Left ventricle myocardium inferior (tissue), 1 donor: ENCODE measurements at regions not wholly inside any gene's neighbourhood (a gene's known extent, or its start where the extent isn't known, plus 50 kb on each side); places are given as distances from the start of the nearest gene placed in this dataset.

Experiments
- DNase-seq: peaks from one replicate; pipeline ENCODE4 v3.0.0-alpha.2; 2020
- H3K27ac ChIP-seq: fragments of 200-600 bp; replicated peaks from 2 replicates; pipeline ENCODE4 v1.8.0; 2021
- H3K27me3 ChIP-seq: fragments of 200-600 bp; 2 replicates; pipeline ENCODE4 v1.8.0; 2021; ENCODE audit warnings: low read depth
- H3K36me3 ChIP-seq: fragments of 200-600 bp; 2 replicates; pipeline ENCODE4 v1.8.0; 2021
- H3K4me1 ChIP-seq: fragments of 200-600 bp; 2 replicates; pipeline ENCODE4 v1.8.0; 2021
- H3K4me3 ChIP-seq: fragments of 200-600 bp; 2 replicates; pipeline ENCODE4 v1.8.0; 2021; ENCODE audit warnings: mild to moderate bottlenecking, moderate library complexity
- H3K9me3 ChIP-seq: fragments of 200-600 bp; replicated peaks from 2 replicates; pipeline ENCODE4 v1.8.0; 2021
- intact Hi-C: fragments of 100-400 bp; cut with micrococcal nuclease; formaldehyde crosslinking; loops from one replicate; pipeline ENCODE4 v1.11.0; 2022
- TF ChIP-seq, protein P1 (sequence below): fragments of 200-600 bp; IDR thresholded peaks from 2 replicates; pipeline ENCODE4 v1.8.0; 2021; ENCODE audit warnings: antibody characterized with exemption, mild to moderate bottlenecking, borderline replicate concordance
- donor health status: DM: no; HTN: yes; CAD: no; lungs with severe emphysema.

DNA sequence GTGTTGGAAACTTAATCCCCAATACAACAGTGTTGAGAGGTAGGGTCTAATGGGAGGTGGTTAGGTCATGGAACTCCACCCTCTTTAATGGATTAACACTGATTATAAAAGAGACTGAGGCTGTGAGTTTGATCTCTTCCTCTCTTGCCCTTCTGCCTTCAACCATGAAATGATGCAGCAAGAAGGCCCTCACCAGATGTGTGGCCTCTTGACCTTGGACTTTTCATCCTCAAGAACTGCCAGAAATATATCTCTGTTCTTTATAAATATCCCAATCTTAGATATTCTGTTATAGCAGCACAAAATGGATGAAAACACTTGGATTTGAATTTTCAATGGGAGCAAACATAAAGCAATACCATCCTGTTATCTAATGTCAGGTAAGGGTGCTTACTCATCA, 67.6 kb downstream of the NMUR2 start:
- no peak for DNase-seq
- Histone ChIP-seq H3K4me1 (peaks cover 4% of the 10 kb centered on the region), H3K36me3 (no peaks in the 10 kb centered on the region), H3K4me3 (no peak overlapping the region), H3K9me3 (no peaks in the 10 kb centered on the region), H3K27me3 (no peaks in the 10 kb centered on the region), H3K27ac (no peak overlapping the region)
- intact Hi-C loops: no loop called here
- TF ChIP-seq, protein P1, sequence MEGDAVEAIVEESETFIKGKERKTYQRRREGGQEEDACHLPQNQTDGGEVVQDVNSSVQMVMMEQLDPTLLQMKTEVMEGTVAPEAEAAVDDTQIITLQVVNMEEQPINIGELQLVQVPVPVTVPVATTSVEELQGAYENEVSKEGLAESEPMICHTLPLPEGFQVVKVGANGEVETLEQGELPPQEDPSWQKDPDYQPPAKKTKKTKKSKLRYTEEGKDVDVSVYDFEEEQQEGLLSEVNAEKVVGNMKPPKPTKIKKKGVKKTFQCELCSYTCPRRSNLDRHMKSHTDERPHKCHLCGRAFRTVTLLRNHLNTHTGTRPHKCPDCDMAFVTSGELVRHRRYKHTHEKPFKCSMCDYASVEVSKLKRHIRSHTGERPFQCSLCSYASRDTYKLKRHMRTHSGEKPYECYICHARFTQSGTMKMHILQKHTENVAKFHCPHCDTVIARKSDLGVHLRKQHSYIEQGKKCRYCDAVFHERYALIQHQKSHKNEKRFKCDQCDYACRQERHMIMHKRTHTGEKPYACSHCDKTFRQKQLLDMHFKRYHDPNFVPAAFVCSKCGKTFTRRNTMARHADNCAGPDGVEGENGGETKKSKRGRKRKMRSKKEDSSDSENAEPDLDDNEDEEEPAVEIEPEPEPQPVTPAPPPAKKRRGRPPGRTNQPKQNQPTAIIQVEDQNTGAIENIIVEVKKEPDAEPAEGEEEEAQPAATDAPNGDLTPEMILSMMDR: no peak

DNA sequence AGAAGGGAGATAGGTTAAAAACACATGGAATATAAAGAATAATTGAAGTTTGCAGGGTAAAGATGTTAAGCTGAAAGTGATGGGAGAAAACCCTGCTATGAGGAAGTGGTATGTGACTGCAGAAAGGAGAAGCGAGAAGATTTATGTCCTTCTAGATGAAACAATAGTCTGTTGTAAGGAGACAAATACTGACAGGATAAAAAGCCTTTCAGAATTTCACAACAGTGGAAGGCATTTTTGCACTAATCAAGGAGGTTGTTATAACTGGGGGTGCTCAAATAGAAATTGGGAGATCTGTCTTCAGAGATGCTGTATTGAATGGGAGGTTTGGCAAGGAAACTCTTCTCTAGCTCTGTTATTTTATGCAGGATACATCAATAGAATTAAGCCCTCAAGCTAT, 69.6 kb downstream of the NMUR2 start:
- no peaks in the 10 kb centered on the region for H3K36me3 ChIP-seq
- H3K9me3 ChIP-seq: no peaks in the 10 kb centered on the region
- no peaks in the 10 kb centered on the region for H3K27me3 ChIP-seq
- H3K4me3 ChIP-seq: no peak overlapping the region
- H3K4me1 ChIP-seq: peaks cover 4% of the 10 kb centered on the region
- H3K27ac ChIP-seq: no peak overlapping the region
- TF ChIP-seq, protein P1: no peak
- intact Hi-C loops: no loop called here
- DNase-seq: no peak

DNA sequence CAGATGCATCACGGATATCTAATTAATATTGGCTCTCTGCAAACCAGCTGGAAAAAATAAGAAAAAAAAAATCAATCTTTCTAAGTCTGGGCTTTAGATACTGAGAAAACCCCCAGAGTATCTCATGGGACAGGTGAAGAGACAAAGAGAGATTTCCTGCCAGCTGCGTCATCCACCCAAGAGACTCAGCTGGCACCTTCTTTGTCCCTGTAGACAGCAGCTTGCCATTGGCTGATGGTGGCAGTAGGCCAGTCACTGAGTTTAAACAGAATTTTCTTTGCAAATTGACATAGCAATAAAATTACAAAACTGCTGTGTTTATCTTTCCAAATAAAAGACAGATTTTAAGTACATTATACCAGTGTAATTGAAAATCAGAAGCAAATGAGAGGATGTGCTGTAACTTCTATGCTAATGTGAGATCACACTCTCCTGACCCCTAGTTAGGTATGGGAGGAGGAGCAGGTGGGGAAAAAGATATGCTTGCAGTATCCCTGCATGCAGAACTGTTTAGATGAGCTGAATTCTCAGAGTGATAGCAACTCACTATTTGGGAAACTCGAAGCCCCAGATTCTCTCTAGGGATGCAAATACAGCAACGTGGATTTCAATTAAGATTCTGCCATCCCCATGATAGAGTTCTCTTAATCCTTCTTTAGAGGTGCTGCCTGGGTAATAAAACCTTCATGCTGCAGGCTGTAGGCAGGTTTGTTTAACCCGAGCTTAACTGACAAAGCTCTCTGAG, 72.2 kb downstream of the NMUR2 start:
- no peak for DNase-seq
- Histone ChIP-seq H3K27me3 (no peaks in the 10 kb centered on the region), H3K36me3 (no peaks in the 10 kb centered on the region), H3K9me3 (no peaks in the 10 kb centered on the region), H3K4me1 (peaks cover 4% of the 10 kb centered on the region), H3K4me3 (no peak overlapping the region), H3K27ac (no peak overlapping the region)
- TF ChIP-seq, protein P1: no peak
- intact Hi-C loops: no loop called here

DNA sequence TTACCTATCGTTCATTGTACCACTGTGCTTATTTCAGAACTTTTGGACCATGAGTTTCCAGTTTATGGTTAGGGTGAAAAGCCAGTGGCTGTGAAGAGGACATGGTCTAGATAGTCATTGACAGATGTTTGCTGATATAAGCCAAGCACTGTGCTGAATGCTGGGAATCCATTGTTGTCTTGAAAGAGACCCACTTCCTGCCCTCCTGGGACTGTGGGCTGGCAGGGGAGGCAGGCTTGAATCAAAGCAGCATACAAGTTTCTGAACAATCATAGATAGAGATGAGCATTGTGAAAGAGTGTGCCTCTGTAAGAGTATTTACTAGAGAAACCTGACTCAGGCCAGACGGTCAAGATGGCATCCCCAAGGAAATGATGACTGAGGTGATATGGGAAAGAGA, 73.4 kb downstream of the NMUR2 start:
- H3K9me3 ChIP-seq: no peaks in the 10 kb centered on the region
- no peak overlapping the region for H3K4me3 ChIP-seq
- peaks cover 4% of the 10 kb centered on the region for H3K4me1 ChIP-seq
- H3K27ac ChIP-seq: no peak overlapping the region
- no peak for DNase-seq
- intact Hi-C loops: no loop called here
- no peaks in the 10 kb centered on the region for H3K36me3 ChIP-seq
- TF ChIP-seq, protein P1: no peak
- no peaks in the 10 kb centered on the region for H3K27me3 ChIP-seq

DNA sequence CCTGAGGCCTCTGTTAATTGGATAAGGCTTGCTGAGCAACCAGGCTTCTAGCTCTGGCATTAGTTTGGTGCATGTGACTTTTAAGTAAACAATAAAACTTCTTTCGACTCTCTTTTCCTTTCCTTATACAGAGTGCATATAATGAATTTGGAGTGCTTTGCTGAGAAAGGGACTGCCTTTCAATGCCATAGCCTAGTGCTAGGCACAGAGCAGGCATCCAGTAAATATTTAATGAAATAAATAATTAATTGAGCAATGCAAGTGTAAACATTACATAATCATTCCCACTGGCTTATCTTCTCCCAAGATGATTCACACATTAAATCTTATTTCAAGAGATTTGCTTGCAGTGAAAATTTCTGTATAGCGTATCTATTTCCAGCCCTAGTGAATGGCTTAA, 74.1 kb downstream of the NMUR2 start:
- TF ChIP-seq, protein P1: no peak

More for the DNA sequence above, 74.1 kb downstream of the NMUR2 start:
- Histone ChIP-seq H3K4me1 (peaks cover 4% of the 10 kb centered on the region), H3K27me3 (no peaks in the 10 kb centered on the region), H3K36me3 (no peaks in the 10 kb centered on the region), H3K9me3 (no peaks in the 10 kb centered on the region), H3K27ac (no peak overlapping the region), H3K4me3 (no peak overlapping the region)
- no peak for DNase-seq
- intact Hi-C loops: no loop called here
